ENCODE measurements at regions not wholly inside any gene's neighbourhood (a gene's known extent, or its start where the extent isn't known, plus 50 kb on each side); places are given as distances from the start of the nearest gene placed in this dataset.

DNA sequence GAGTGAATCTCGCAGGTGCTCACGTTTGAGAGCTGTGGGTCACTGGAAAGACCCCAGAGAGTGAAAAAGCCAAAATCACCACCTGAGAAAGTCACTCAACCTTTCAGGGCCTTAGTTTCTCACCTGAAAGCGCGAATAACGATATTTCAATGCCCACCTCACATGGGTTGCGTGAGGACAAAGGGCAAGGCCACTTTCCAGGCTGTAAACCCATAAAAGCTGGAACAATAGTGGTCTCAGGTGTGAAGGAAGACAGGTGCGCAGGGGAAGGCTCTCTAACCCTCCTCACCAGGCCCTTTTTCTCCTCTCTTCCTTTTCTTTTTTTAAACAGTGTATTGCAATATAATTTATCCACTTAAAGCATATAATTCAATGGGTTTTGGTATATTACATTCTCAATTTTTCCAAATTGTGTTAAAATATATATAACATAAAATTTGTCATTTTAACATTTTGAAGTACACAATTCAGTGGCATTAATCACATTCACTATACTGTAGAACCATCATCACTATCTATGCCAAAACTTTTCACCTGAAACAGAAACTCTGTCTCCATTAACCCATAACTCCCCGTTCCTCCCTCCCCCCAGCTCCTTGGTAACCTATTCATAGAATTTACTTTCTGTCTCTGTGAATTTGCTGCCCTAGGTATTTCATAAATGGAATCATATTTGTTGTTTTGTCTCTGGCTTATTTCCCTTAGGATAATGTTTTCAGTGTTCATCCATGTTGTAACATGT, 118.4 kb upstream of the TNR start:
- Mint-ChIP-seq H3K4me3 (no peak overlapping the region), H3K27me3 (peaks cover 2% of the 10 kb centered on the region), H3K4me1 (no peaks in the 10 kb centered on the region), H3K9me3 (no peaks in the 10 kb centered on the region), H3K27ac (no peak overlapping the region), H3K36me3 (ENCODE audit: low read depth) (no peaks in the 10 kb centered on the region)
- DNase-seq: no peak
- intact Hi-C loops (cut with micrococcal nuclease): no loop called here

DNA sequence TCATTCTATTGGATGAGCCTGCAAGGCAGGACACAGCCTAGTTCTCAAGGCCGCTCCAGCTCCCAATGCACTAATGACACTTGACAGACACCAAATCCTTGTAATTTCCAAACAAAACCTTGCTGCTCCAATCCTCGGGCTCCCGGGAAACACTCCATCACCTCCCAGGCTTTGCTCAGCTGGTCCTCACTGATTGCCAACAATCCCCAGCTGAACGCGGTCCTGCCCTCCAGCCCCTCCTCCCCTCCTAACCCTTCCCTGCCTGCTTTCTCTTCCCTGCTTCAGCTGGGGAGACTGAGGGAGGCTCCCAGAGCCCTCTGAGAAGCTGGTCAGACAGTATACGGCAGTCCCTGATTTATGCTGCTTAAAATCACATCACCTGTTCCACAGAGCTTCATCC, 114.4 kb upstream of the TNR start:
- Mint-ChIP-seq H3K36me3 (ENCODE audit: low read depth) (no peaks in the 10 kb centered on the region), H3K27ac (no peak overlapping the region), H3K9me3 (no peaks in the 10 kb centered on the region), H3K4me3 (no peak overlapping the region), H3K27me3 (peaks cover 2% of the 10 kb centered on the region), H3K4me1 (no peaks in the 10 kb centered on the region)
- intact Hi-C loops (cut with micrococcal nuclease): no loop called here
- DNase-seq: no peak

GRCh38 chr1:175853681-175854080, 110.3 kb upstream of the TNR start:
- H3K27me3 Mint-ChIP-seq: no peaks in the 10 kb centered on the region
- no peaks in the 10 kb centered on the region for H3K4me1 Mint-ChIP-seq
- intact Hi-C loops (cut with micrococcal nuclease): no loop called here
- no peak for DNase-seq
- no peaks in the 10 kb centered on the region for H3K9me3 Mint-ChIP-seq
- no peak overlapping the region for H3K27ac Mint-ChIP-seq
- no peaks in the 10 kb centered on the region for H3K36me3 Mint-ChIP-seq (ENCODE audit: low read depth)
- H3K4me3 Mint-ChIP-seq: no peak overlapping the region

DNA sequence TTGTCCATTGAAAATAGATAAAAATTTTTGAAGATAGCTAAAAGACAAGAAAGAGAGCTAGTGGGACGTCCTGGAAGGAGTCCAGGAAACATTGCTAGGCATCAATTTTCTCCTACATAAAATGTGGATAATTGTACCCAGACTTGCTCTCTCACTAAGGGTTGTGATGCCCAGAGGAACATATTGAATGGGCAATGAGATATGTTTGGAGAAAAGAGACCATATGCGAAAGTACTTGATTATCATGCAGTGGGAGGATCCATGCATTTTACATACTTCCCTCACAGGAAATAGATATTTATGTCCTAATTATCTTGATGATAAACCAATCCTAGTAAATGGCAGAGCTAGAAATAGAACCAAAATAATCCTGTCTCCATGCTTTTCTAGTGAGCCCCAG, 108.4 kb upstream of the TNR start:
- H3K9me3 Mint-ChIP-seq: no peaks in the 10 kb centered on the region
- no peak overlapping the region for H3K4me3 Mint-ChIP-seq
- no peak for DNase-seq
- intact Hi-C loops (cut with micrococcal nuclease): no loop called here
- peaks cover 5% of the 10 kb centered on the region for H3K27me3 Mint-ChIP-seq
- H3K36me3 Mint-ChIP-seq (ENCODE audit: low read depth): no peaks in the 10 kb centered on the region
- no peaks in the 10 kb centered on the region for H3K4me1 Mint-ChIP-seq
- no peak overlapping the region for H3K27ac Mint-ChIP-seq

GRCh38 chr1:175848329-175848728, 104.9 kb upstream of the TNR start:
- Mint-ChIP-seq H3K4me3 (no peak overlapping the region), H3K9me3 (no peaks in the 10 kb centered on the region), H3K27ac (no peak overlapping the region), H3K36me3 (ENCODE audit: low read depth) (no peaks in the 10 kb centered on the region), H3K27me3 (peaks cover 5% of the 10 kb centered on the region), H3K4me1 (no peaks in the 10 kb centered on the region)
- intact Hi-C loops (cut with micrococcal nuclease): no loop called here
- DNase-seq: no peak

GRCh38 chr1:175845985-175846384, 102.6 kb upstream of the TNR start:
- intact Hi-C loops (cut with micrococcal nuclease): no loop called here
- Mint-ChIP-seq H3K9me3 (no peaks in the 10 kb centered on the region), H3K36me3 (ENCODE audit: low read depth) (no peaks in the 10 kb centered on the region), H3K4me1 (no peaks in the 10 kb centered on the region), H3K4me3 (no peak overlapping the region), H3K27me3 (peaks cover 5% of the 10 kb centered on the region), H3K27ac (no peak overlapping the region)
- no peak for DNase-seq

DNA sequence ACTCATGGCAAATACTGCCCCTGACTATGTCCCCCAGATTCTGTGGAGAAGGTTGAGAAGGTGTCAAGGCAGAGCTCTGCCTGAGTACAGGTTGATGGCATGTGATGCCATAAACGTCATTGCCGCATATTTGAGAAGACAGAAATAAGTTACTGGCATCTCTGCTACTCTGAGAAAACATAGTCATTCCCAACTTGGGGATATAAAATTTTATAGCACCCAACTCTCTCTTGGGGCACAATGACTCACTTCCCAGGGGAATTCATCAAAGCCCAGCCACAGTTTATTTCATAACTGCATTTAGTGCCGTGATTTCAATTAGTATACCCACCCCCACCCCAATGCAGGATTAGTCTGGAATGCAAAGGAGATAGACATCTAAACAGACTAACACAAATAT, 101.9 kb upstream of the TNR start:
- no peaks in the 10 kb centered on the region for H3K36me3 Mint-ChIP-seq (ENCODE audit: low read depth)
- no peak overlapping the region for H3K4me3 Mint-ChIP-seq
- no peaks in the 10 kb centered on the region for H3K4me1 Mint-ChIP-seq
- no peaks in the 10 kb centered on the region for H3K9me3 Mint-ChIP-seq
- peaks cover 5% of the 10 kb centered on the region for H3K27me3 Mint-ChIP-seq
- no peak for DNase-seq
- no peak overlapping the region for H3K27ac Mint-ChIP-seq
- intact Hi-C loops (cut with micrococcal nuclease): no loop called here

DNA sequence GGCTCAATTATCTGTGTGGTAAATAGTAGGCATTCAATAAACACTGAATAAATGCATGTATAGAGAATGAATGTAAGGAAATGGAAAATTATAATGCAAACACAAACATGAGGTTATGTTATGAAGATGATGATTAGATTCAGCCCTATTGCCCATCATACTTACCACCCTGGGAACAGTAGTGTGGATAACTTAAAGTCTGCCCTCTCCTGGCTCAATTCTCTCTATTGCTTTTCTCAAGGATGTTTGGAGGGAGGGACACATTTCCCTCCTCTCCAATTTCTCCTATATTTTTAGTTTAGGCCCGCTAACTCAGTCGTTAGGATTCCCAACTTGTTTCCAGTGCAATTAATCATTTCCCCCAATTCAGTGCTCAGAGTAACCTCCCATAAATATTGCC, 101.5 kb upstream of the TNR start:
- H3K4me1 Mint-ChIP-seq: peaks cover under 1% of the 10 kb centered on the region
- no peaks in the 10 kb centered on the region for H3K9me3 Mint-ChIP-seq
- no peaks in the 10 kb centered on the region for H3K36me3 Mint-ChIP-seq (ENCODE audit: low read depth)
- intact Hi-C loops (cut with micrococcal nuclease): no loop called here
- no peak overlapping the region for H3K27ac Mint-ChIP-seq
- H3K27me3 Mint-ChIP-seq: peaks cover 5% of the 10 kb centered on the region
- no peak overlapping the region for H3K4me3 Mint-ChIP-seq
- DNase-seq: no peak

- intact Hi-C loops (cut with micrococcal nuclease): no loop called here
- H3K27me3 Mint-ChIP-seq: no peaks in the 10 kb centered on the region
- H3K9me3 Mint-ChIP-seq: no peaks in the 10 kb centered on the region
- peaks cover 2% of the 10 kb centered on the region for H3K4me1 Mint-ChIP-seq
- H3K36me3 Mint-ChIP-seq (ENCODE audit: low read depth): no peaks in the 10 kb centered on the region
- DNase-seq: no peak
- no peak overlapping the region for H3K27ac Mint-ChIP-seq
- H3K4me3 Mint-ChIP-seq: no peak overlapping the region
These were observed 99.2 kb upstream of the TNR start for GRCh38 chr1:175842550-175842949.

DNA sequence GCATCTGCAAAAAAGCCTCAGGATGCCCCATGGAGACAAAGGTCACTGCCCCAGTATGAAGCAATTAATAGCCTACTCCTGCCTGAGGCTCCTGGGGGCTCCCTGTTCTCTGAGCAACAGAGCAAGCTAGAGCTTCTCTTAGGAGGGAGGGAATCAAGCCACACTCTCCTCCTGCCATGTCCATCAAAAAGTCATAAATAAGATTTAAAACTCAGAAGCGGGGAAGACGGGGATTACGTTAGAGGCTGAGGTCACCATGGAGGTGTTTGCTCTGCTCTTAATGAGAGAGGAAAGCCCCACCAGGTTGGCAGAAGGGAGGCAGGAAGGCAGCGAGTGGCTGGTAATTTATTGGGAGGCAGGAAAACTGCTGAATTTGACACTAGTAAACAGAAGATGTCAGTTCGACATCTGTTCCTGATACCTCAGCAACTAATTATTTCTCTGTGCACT, 98.4 kb upstream of the TNR start:
- Mint-ChIP-seq H3K4me3 (no peak overlapping the region), H3K9me3 (no peaks in the 10 kb centered on the region)

DNA sequence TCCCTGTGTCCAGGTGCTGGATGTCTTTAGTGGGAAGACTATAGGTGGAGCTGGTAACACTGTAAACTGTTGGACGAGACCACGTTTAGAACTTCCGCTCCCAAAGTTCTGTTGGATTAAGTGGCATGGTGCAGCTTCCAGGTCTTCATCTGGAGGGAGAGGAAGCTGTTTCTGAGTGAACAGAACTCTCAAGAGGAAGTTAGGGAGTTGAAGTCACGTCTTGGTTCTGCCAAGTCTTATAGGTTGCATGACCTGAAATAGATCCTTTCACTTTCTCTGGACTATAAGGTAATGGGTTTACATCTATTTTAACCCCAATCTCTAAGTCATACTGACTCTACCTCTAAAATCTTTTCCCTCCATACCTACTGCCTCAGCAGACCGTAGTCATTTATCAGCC, 97.4 kb upstream of the TNR start:
- H3K9me3 Mint-ChIP-seq: no peaks in the 10 kb centered on the region
- no peaks in the 10 kb centered on the region for H3K36me3 Mint-ChIP-seq (ENCODE audit: low read depth)
- no peak overlapping the region for H3K4me3 Mint-ChIP-seq
- DNase-seq: no peak
- H3K27me3 Mint-ChIP-seq: no peaks in the 10 kb centered on the region
- no peak overlapping the region for H3K27ac Mint-ChIP-seq
- intact Hi-C loops (cut with micrococcal nuclease): no loop called here
- peaks cover 2% of the 10 kb centered on the region for H3K4me1 Mint-ChIP-seq

More for the DNA sequence above, 98.4 kb upstream of the TNR start:
- H3K27ac Mint-ChIP-seq: no peak overlapping the region
- intact Hi-C loops (cut with micrococcal nuclease): no loop called here
- no peaks in the 10 kb centered on the region for H3K27me3 Mint-ChIP-seq
- peaks cover 2% of the 10 kb centered on the region for H3K4me1 Mint-ChIP-seq
- no peaks in the 10 kb centered on the region for H3K36me3 Mint-ChIP-seq (ENCODE audit: low read depth)
- DNase-seq: no peak

GRCh38 chr1:175839779-175840669, 96.6 kb upstream of the TNR start:
- intact Hi-C loops (cut with micrococcal nuclease): no loop called here
- H3K36me3 Mint-ChIP-seq (ENCODE audit: low read depth): no peaks in the 10 kb centered on the region
- H3K27ac Mint-ChIP-seq: no peak overlapping the region
- no peak overlapping the region for H3K4me3 Mint-ChIP-seq
- peaks cover 2% of the 10 kb centered on the region for H3K27me3 Mint-ChIP-seq
- DNase-seq: no peak
- H3K4me1 Mint-ChIP-seq: peaks cover 2% of the 10 kb centered on the region
- no peaks in the 10 kb centered on the region for H3K9me3 Mint-ChIP-seq

DNA sequence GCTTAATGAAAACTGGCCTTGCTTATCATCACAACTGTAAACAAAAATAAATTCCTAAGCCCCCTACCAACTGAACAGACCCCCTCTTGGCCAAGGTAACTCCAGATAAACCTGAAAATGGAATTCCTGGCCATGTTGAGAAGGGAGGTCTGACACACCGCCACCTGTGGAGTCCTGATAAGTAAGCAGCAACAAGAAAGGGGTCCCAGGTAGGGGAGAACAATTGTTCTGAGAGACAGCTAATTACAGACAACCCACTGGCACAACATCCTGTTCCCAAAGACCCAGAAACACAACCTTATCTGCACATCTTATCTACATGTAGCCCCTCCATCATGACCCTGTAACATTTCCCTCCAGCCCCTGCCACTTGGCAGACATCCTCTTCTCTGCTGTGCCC, 91.2 kb upstream of the TNR start:
- no peak for DNase-seq
- intact Hi-C loops (cut with micrococcal nuclease): no loop called here
- H3K4me3 Mint-ChIP-seq: no peak overlapping the region
- H3K27me3 Mint-ChIP-seq: peaks cover 7% of the 10 kb centered on the region
- H3K4me1 Mint-ChIP-seq: no peaks in the 10 kb centered on the region
- no peak overlapping the region for H3K27ac Mint-ChIP-seq
- H3K9me3 Mint-ChIP-seq: peaks cover 2% of the 10 kb centered on the region
- H3K36me3 Mint-ChIP-seq (ENCODE audit: low read depth): no peaks in the 10 kb centered on the region

DNA sequence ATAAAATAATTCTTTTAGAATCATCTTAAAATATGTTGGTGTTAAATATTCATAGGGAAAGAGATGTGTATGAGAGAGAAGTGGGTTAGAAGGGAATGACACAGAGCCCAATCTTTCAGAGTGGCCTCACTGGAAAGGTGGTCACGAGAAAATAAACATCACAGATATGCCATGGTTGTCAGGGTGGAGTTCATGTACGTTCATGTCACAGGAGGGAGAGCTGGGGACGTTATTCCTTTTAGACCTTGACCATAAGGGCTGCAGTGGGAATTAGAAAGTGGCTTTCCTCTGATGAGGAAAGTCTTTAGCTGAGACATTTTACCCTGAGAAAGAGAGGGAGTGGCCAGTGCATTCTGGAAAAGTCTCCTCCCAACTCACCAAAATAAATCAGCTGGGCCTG, 90.6 kb upstream of the TNR start:
- no peak overlapping the region for H3K27ac Mint-ChIP-seq
- intact Hi-C loops (cut with micrococcal nuclease): no loop called here
- no peak for DNase-seq
- H3K9me3 Mint-ChIP-seq: peaks cover 4% of the 10 kb centered on the region
- H3K27me3 Mint-ChIP-seq: peaks cover 8% of the 10 kb centered on the region
- H3K4me3 Mint-ChIP-seq: no peak overlapping the region
- no peaks in the 10 kb centered on the region for H3K36me3 Mint-ChIP-seq (ENCODE audit: low read depth)
- H3K4me1 Mint-ChIP-seq: no peaks in the 10 kb centered on the region
